ENCODE measurements at regions not wholly inside any gene's neighbourhood (a gene's known extent, or its start where the extent isn't known, plus 50 kb on each side); places are given as distances from the start of the nearest gene placed in this dataset.

DNA sequence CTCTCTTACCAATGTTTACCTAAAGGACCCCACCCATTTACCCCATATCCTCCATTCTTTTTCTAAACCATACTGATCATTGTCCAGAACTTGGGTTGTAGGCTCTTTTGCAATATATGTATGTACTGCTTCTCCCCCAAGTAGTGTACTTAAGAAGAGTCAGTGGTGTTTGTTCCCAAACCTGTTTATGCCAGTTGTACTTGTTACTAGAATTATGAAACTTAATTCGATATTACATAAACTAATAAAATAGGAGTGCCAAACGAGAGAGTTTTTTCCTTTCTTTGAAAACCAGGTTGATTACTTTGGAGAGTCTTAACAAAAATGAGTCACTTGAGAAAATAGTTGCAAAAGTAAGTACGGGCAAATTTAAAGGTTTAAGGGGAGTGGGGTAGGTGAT lies 96.3 kb downstream of the GEMIN8 start:
- TF ChIP-seq RAD21 (conservative IDR thresholded peaks at IDR 0.05) (no peak), SMC3 (conservative IDR thresholded peaks at IDR 0.05; ENCODE audit: poor library complexity) (no peak), POLR2AphosphoS5 (IDR thresholded peaks at IDR 0.05) (no peak), TAF1 (IDR thresholded peaks at IDR 0.05; ENCODE audit: low read depth) (no peak)
- TF ChIP-seq, protein P1, sequence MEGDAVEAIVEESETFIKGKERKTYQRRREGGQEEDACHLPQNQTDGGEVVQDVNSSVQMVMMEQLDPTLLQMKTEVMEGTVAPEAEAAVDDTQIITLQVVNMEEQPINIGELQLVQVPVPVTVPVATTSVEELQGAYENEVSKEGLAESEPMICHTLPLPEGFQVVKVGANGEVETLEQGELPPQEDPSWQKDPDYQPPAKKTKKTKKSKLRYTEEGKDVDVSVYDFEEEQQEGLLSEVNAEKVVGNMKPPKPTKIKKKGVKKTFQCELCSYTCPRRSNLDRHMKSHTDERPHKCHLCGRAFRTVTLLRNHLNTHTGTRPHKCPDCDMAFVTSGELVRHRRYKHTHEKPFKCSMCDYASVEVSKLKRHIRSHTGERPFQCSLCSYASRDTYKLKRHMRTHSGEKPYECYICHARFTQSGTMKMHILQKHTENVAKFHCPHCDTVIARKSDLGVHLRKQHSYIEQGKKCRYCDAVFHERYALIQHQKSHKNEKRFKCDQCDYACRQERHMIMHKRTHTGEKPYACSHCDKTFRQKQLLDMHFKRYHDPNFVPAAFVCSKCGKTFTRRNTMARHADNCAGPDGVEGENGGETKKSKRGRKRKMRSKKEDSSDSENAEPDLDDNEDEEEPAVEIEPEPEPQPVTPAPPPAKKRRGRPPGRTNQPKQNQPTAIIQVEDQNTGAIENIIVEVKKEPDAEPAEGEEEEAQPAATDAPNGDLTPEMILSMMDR (IDR thresholded peaks at IDR 0.05; ENCODE audit: poor library complexity, severe bottlenecking): no peak

All from neural cell (in vitro differentiated cells).